Hematopoietic multipotent progenitor cell treated with erythropoietin and hydrocortisone succinate and interleukin-3 and kit ligand, for 4 days (in vitro differentiated cells): ENCODE measurements at regions not wholly inside any gene's neighbourhood (a gene's known extent, or its start where the extent isn't known, plus 50 kb on each side); places are given as distances from the start of the nearest gene placed in this dataset.
"Not testable (repeated sequence)": the region's sequence is repeated elsewhere in the genome, so short reads cannot be mapped to it uniquely, and the experiment has no call there.

Source experiments
- DNase-seq: peaks from one replicate; pipeline ENCODE4 v3.0.0-alpha.2; 2015

DNA sequence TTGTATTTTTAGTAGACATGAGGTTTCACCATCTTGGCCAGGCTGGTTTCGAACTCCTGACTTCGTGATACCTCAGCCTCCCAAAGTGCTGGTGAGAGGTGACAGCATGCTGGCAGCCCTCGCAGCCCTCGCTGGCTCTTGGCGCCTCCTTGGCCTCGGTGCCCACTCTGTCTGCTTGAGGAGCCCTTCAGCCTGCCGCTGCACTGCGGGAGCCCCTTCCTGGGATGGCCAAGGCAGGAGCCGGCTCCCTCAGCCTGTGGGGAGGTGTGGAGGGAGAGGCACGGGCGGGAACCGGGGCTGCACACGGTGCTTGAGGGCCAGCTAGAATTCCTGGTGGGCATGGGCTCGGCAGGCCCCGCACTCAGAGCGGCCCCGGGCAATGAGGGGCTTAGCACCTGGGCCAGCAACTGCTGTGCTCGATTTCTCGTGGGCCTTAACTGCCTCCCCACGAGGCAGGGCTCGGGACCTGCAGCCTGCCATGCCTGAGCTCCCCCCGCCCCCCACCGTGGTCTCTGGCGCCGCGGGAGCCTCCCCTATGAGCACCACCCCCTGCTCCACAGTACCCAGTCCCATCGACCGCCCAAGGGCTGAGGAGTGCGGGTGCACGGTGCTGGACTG lies 96.5 kb upstream of the RHOBTB1 start:
- no peak for DNase-seq

DNA sequence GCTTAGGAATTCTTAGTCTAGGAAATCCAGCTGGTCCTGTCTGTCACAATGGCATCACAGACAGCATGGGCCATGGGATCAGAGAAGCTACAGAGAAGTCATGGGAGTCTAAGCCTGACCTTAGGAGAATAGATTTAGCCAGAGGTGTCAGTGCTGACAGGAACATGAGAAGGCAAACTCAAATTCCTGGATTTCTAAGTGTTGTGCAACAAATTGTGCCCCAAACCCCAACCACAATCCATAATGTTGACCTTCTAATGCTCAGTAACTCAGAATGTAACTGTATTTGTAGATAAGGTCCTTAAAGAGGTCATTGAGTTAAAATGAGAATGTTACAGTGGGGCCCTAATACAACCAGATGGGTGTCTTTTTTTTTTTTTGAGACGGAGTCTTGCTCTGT lies 95.9 kb upstream of the RHOBTB1 start:
- DNase-seq, result no peak

- DNase-seq, result not testable (repeated sequence)
Observed at GRCh38 chr10:61037261-61037830, 93.4 kb upstream of the RHOBTB1 start.

GRCh38 chr10:61036148-61036547 lies 92.2 kb upstream of the RHOBTB1 start:
- not testable (repeated sequence) for DNase-seq

DNA sequence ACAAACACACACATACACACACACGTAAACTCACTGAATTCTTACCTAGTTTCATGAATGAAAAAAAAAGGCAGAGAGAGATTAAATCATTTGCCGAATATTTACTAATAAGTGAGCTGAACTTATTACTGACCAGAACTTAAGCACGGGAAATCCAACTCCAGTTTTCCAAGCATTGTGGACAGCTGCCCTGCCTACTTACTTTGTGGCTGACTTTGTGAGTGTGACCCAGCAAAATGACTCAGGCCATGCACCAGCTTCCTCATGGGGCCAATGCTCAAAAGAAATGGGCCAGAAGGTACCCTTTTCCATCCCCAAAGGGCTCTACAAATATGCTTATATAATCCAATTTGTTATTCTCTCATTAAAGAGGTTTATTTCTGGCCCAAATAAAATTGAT lies 87.4 kb upstream of the RHOBTB1 start:
- no peak for DNase-seq

GRCh38 chr10:61029411-61029810 lies 85.4 kb upstream of the RHOBTB1 start:
- DNase-seq, result no peak

GRCh38 chr10:61028861-61029361 lies 84.9 kb upstream of the RHOBTB1 start:
- no peak for DNase-seq

DNA sequence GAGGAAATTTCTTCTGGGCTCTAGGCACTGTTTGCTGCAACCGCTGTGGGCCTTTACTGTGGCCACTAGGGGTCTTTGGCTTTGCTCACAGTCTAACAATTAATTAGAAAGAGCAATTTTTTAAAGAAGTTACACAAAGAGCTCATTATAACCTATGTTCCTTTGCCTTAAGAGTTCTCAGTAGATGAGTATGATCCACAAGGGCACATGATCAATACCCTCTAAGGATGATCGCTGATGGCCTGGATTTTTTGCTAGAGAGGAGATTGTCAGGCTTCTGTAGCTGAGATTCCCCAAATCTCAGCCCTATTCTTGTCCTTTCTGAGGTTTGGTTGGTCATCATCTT lies 80.8 kb upstream of the RHOBTB1 start:
- DNase-seq, result peak; percentile 48

DNA sequence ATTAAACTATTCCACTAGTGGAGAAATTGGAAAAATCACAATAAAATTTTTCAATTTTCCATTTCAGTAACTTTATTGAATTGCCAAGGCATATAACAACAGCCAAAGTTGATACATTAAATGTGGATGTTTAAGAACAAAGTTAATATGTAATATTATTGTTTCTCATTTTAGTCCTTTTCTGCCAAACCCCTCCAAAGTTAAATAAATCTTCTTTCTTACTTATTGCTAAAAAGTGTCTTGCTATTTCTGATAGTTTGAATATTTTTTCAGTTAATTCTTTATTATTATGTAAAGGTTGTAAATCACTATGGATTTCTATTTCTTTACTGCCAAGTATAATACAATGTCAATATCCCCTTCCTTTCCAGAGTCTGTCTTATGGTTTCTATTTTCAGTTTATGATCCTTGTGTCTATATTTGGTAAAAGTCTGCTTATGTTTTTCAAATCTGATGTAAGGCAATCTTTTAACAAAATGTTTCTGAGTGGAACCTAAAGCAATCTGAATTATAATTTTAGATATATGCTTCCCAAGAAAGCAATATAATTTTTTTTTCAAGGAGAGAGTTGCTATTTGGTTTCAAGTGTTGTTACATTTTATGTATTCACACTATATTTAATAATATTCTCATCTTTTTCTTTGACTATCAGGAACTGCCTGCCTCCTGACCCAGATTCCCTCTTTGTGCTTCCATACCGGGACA lies 80.3 kb upstream of the RHOBTB1 start:
- DNase-seq, result no peak

DNA sequence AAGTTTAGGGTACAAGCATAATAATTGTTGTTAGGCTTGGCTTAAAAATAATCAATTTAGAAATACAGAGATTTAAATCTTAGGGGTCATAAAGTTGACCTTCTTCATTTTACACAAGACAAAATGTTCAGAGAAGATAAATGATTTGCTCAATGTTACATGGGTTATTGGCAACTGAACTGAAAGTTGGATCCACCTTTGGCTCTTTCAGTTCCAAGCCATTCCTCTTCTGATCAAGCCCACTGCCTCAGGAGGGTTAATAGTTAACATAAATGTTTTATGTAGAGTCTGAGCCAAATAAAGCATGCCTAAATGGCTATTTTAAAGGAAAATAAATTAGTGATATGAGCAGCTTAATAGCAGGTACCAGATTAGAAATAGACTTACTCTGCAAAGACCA lies 79.1 kb upstream of the RHOBTB1 start:
- DNase-seq, result no peak

GRCh38 chr10:61021926-61022325 lies 77.9 kb upstream of the RHOBTB1 start:
- no peak for DNase-seq

- no peak for DNase-seq
Observed at GRCh38 chr10:61020420-61021158, 76.6 kb upstream of the RHOBTB1 start.

DNA sequence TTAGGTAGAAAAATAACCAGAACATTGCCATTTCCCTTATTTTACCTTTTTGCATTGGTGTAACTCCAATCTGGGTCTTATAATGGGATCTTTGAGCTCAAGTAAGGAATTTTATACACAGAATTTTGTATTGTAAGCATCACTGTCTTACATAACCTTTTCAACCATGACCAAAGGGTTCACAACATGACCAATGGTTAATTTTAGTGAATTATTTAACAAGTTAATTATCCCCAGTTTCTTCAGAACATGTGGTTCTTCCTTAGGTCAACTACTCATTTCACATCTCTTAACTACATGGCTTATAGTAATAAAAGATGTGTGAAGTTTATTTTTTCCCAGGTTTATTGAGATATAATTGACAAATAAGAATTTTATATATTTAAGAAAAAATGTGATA lies 74.2 kb upstream of the RHOBTB1 start:
- DNase-seq, result no peak

GRCh38 chr10:61016630-61017029 lies 72.6 kb upstream of the RHOBTB1 start:
- DNase-seq, result no peak

DNA sequence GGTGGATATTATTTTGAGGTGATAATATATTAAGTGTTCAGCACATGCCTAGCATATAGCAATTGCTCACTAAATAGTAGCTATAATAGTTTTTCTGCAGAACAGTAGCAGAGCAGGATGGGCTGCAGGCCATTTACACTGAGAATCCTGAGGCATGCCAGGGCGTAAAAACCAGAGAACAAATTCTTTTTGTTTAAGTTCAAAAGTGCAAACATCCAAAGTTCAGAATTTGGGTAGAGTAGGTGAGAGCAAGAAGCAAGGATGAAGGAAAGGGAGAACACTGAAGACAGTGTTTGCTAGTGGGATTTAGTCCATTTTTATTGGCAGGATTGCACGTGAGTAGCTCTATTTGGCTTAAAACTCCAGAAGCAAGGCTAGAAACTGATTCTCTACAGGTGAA lies 72.0 kb upstream of the RHOBTB1 start:
- no peak for DNase-seq

DNA sequence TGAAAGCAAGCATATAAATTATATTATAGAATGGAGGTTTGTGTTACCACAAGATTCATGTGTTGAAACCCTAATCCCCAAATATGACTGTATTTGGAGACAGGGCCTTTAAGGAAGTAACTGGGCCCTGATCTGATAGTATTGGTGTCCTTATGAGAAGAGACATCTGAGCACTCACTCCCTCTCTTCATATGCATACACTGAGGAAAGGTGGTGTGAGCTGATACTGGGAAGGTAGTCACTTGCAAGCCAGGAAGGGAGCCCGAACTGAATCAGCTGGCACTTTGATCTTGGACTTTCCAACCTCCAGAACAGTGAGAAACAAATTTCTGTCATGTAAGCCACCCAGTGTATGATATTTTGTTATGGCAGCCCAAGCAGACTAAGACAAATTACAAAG lies 66.9 kb upstream of the RHOBTB1 start:
- no peak for DNase-seq

GRCh38 chr10:61003069-61003468 lies 59.1 kb upstream of the RHOBTB1 start:
- not testable (repeated sequence) for DNase-seq

DNA sequence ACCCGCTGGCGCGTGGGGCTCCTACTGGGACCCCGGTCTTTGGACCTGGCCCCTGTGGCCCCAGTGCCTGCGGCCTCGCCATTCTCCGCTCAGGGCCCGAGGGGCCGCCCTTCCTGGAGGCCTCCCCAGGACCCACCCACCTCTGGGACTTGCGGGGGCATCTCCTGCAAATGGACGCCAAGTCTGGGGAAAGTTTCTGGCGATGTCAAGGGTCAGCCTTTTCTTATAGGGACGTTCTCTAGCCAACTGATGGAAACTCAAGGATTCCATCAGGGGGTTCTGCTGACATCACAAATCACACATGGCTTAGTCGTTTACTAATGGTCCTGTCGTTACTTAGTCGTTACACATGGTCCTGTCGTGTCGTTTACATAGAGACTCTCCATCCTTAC lies 57.7 kb upstream of the RHOBTB1 start:
- no peak for DNase-seq

GRCh38 chr10:61000769-61001730 lies 57.1 kb upstream of the RHOBTB1 start:
- DNase-seq, result peak; percentile 34

GRCh38 chr10:60998932-60999331 lies 54.9 kb upstream of the RHOBTB1 start:
- no peak for DNase-seq

DNA sequence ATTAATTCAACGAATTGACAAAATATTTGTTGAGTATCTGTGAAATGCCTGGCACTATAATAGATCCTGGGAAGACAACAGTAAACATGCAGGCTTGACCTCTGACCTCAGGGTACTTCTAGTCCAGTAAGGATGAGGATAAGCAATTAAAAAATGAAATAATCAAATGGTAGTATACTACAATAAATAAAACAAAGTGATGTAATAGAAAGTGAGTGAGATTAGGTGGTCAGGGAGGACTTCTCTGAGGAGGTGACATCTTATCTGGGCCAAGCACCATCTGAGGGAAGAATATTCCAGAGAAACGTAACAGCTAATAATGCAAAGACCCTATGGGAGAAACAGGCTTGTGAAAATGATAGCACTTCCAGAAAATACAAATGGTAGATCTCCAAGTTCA lies 50.1 kb upstream of the RHOBTB1 start:
- DNase-seq, result no peak
